ENCODE measurements at regions not wholly inside any gene's neighbourhood (a gene's known extent, or its start where the extent isn't known, plus 50 kb on each side); places are given as distances from the start of the nearest gene placed in this dataset.
"Not testable (repeated sequence)": the region's sequence is repeated elsewhere in the genome, so short reads cannot be mapped to it uniquely, and the experiment has no call there.

DNA sequence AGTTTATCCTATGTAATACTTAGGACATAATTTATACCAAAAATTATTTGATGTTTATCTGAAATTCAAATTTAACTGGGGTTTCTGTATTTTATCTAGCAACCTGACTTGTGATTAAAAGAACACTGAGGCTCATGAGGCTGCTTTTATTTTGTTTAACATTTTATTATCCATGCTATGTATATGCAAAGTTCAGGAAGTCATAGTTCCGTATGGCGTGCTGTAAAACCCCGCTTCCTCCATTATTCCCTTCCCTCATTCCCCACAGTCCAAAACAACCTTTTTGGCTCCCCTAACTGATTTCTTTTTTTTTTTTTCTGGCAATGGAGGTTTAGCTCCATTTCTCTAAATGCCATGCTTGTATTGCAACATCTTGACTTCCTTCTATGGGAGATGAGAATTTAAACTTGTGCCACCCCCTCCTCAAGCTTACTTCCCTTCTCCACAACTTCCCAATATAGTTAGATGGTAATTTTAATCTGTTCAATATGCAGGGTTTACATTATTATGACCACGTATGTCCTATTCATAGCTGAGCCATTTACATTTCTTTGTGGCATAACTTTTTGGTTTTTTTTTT is 138.0 kb upstream of the DNAH14 start:
- DNase-seq (ENCODE audit: low read depth) = no peak

DNA sequence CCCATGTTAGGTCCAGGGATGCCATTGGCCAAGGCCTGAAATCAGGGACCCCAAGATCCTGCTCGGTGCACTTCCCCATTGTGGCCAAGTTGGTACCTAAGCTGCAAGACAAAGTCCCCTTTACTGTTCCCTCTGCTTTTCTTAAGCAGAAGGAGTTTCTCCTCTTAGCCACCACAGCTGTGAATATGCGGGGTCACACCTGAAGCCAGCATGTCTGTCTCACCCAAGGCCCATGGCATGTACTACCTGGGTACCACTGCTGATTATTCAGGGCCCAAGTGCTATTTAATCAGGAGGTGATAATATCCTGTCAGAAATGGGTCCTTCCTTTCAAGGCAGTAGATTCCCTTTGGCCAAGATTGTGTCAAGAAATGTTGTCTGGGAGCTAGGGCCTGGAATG is 133.9 kb upstream of the DNAH14 start:
- DNase-seq (ENCODE audit: low read depth) = no peak

DNA sequence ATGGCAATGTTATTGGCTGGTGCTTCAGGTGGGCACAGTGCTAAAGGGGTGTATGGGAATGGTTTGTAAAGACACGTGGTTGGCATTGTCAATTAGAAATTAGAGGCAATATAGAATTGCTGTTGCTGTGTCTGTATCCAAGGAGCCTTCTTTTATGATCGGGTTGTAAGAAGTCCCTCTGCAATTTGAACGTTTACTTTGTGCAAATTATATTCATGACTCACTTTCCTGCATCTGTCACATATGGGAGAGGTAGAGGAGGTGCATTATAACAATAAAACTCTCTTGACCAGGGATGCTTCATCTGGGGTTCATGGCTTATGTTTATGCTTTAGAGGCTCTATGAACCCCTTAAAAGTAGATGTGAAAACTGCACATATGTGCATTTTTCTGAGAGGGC is 130.4 kb upstream of the DNAH14 start:
- DNase-seq (ENCODE audit: low read depth) = no peak

DNA sequence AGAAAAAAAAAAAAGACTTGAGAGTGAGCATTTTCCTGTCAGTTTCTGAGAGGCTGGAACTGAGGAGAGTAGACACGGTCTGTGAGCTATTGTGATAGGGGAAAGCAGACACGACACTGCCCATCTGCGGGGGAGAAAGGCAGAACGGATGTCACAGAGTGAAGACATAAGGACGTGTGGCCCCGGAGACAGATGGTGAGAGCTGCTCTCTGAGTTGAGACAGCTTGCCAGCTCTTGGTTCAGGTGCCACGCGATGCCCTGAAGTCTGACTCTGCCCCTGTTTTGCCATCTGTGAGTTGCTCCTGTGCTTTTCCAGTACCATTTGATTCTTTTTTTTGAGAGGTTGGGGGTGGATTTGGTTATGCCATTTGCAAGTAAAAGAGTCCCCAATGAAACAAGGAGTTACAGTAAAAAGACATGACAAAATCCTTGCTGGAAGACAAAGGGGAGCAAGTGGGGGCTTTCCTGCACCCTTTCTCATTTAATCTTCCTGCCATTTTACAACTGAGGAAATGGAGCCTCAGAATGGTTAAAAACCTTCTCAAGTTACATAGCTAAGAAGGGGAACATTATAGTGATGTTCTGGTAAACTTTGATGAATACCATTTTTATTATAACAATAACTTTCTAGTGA is 128.9 kb upstream of the DNAH14 start:
- DNase-seq (ENCODE audit: low read depth) = no peak

DNA sequence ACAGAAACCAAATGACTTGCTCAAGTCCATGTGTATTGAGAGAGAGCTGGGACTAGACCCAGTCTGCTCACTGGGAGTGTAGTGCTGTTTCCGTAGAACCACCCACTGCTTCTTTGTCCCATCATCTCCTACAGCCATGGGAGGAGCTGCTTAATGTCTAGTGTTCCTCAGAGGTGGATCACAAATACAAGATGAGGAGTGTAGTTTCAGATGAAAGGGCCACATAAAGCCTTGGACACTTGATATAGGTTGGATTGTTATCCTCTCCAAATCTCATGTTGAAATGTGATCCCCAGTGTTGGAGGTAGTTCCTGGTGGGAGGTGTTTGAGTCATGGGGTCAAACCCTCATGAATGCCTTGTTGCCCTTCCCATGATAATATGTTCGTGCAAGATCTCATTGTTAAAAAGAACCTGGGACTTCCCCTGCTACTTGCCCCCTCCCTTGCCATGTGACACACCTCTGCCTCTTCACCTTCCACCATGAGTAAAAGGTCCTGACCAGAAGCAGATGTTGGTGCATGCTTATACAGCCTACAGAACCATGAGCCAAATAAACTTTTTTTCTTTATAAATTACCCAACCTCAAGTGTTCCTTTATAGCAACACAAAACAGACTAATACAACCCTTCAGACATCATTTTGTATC is 127.5 kb upstream of the DNAH14 start:
- DNase-seq (ENCODE audit: low read depth) = no peak

DNA sequence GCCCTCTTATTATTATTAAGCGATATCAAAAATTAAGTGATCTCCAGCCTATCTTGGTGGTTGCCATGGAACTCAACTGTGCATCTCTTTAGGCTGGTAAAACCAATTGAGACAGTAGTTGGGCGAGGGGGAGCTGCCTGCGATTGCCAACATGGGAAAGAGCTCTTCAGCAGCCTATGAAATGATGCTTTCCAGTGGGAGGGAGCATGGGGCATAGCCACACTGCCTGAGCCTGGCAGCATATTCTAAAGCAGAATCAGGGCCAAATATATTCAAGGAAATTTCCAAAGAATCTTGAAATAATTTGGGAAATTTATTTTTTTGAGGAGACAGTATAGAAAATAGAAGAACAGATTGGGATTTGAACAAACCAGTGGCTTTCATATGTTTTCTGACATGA is 126.9 kb upstream of the DNAH14 start:
- DNase-seq (ENCODE audit: low read depth) = no peak

DNA sequence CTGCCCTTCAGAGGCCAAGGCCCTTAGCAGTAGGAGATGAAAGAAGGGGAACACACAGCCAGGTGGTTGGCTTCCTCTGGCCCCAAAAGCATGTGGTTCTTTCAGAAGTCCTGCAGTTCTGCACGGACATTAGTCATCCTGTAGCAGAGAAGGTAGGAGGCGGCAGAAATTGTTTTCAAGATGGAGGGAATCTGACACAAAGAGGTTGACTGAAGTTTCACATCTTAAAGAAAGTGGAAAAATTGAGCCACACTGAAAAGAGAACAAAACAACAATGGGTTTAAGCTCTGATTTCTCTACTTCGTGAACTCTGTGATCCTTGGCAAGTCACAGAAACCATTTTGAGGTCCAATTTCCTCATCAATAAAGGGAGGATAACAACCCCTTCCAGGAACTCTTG is 125.3 kb upstream of the DNAH14 start:
- DNase-seq (ENCODE audit: low read depth) = no peak

DNA sequence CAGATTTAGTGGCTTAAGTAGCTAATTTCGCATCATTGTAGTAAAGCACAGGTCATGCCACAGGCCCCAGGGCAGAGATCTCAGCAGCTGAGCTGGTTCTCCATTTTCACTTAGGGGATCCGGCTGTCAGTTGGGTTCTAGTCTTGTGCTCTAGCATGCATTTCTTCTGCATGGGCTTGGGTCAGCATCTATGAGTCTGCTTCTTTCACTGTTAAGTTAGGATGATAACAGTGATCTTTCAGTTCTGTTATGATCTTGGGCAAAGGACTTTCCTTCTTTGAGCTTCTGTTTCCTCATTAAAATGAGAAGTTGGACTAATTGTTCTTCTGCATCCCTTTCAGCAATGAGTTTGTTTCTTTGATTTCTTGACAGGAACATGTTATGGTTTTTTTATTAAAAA is 123.6 kb upstream of the DNAH14 start:
- no peak for DNase-seq (ENCODE audit: low read depth)

DNA sequence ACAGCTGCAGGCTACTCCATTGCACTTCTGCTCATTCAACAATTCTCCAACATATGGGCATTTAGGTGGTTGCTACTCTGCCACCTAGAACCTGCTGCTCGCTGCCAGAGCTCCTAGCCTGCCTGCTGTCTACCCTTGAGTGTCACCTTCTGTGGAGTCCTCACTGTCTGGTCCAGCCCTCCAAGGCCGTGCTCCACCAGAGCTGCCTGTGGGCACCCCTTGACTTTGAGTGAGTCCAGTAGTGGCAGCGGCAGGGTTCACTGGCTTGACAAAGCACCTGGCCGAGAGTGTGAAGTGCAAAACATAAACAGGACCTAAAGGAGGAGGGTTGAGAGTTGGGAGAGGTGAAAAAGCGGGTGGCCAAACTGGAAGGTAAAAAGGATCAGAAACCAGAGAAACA is 120.3 kb upstream of the DNAH14 start:
- DNase-seq (ENCODE audit: low read depth) = no peak

DNA sequence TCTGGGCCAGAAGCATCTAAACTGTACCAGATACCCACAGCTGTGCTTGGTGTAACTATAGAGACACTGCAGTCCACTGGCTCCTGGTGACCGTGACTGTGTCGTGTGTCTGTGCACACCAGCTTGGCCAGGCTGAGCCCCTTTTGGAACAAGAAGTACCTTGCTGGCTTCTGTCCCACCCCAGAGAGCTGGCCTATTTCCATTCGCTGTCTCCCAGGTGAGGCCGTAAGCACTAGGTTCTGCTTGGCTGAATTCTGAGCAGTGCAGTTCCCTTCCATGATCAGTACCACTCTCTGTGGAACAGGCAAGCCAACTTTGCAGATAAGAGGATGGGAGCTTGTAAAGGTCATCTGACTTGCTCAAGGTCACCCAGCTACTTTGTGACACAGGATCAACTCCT is 119.9 kb upstream of the DNAH14 start:
- DNase-seq (ENCODE audit: low read depth) = no peak

DNA sequence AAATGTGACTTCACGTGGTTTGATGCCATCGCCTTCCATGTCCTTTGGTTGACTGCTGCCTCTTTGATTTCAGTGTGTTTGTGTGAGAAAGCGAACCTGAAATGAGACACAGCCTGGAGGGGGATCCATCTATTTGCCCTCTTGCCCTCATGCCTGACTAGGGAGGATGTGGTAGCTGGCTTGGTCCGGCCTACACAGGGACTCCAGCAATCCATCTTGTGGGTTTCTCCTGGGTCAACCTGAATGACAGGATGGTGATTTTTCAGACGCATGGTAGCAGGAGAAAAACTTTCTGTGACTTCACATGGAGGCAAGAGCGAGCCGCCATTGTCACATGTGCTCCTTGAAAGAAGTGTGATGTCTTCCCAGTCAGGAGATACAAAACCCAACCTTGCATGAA is 117.9 kb upstream of the DNAH14 start:
- DNase-seq (ENCODE audit: low read depth) = no peak

DNA sequence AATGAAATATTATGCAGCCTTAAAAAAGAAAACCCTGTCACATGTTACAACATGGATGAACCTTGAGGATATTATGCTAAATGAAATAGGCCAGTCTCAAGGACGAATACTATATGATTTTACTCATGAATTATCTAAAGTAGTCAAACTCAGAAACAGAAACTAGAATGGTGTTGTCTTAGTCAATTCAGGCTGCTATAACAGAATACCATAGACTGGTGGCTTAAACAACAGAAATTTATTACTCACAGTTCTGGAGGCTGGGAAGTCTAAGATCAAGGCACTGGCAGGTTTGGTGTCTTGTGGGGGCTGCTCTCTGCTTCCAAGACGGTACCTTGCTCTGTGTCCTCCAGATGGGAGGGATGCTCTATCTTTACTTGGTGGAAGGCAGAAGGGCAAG is 113.8 kb upstream of the DNAH14 start:
- no peak for DNase-seq (ENCODE audit: low read depth)

DNA sequence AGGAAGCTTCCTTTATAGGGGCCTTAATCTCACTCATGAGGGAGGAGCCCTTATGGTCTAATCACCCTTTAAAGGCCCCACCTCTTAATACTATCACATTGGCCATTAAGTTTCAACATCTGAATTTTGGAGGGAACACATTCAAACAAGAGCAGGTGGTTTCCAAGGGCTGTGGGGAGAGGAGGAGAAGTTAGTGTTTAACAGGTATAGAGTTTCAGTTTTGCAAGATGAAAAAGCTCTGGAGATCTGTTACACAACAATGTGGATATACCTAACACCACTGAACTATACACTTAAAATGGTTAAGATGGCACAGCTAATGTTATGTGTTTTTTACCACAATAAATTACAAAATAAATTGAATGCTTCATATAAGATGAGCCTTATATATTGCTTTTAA is 113.4 kb upstream of the DNAH14 start:
- no peak for DNase-seq (ENCODE audit: low read depth)

DNA sequence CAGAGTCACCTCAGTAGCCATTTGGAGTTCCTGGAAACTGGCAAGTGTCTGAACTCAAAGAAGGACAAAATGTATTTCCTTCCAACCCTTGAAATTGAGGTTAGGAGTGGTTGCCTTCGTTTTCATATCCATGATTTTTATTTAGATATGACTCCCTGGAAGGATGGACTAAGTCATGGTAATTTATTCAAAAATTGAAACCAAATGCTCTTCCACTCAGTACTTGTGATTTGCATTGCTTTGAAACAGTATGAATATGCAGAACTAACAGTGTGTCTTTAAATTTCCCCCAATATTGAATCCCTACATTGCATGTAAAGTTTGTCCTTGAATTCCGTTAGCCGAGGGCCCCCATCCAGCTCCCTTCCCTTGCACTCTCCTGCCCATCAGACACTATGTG is 112.1 kb upstream of the DNAH14 start:
- no peak for DNase-seq (ENCODE audit: low read depth)

DNA sequence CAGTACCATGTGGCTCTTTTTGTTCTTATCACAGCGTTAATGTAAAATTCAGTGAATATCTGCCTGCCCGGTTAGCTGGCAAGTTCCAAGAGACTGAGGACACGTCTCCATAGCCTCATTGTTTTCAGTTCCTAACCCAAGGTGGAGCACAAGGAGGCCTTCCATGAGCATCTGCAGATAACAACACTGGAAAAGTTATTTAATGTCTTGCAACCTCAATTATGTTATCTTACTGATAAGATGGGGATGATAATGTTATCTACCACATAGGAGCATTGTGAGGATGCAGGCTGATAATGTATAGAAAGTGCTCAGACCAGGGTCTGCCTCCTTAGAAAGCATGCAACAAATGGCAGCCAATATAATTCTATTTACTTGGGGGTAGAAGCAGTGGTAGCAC is 109.6 kb upstream of the DNAH14 start:
- DNase-seq (ENCODE audit: low read depth) = no peak

DNA sequence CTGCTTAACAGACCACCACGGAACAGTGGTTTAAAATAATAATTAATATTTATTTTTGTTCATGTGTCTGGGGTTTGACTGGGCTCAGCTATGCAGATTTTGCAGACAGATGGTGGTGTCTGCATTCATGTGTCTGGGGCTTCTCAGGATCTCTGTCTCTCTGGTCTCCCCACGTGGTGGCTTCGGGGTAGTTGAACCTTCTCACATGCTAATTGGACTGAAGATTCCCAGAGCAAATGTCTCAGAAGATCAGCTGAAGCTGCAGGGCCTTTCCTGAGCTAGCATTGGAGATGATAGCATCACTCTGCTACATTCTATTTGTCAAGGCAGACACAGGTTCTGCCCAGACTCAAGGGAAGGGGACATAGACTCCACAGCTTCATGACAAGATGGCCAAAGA is 109.1 kb upstream of the DNAH14 start:
- no peak for DNase-seq (ENCODE audit: low read depth)

DNA sequence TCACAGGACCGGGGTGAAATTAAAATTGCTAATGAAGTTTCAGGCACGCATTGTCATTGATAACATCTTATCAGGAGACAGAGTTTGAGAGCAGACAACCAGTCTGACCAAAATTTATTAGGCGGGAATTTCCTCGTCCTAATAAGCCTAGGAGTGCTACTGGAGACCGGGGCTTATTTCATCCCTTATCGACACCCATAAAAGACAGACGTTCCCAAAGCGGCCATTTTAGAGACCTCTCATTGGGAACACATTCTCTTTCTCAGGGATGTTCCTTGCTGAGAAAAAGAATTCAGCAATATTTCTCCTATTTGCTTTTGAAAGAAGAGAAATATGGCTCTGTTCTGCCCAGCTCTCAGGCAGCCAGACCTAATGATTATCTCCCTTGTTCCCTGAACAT is 107.7 kb upstream of the DNAH14 start:
- not testable (repeated sequence) for DNase-seq (ENCODE audit: low read depth)

DNA sequence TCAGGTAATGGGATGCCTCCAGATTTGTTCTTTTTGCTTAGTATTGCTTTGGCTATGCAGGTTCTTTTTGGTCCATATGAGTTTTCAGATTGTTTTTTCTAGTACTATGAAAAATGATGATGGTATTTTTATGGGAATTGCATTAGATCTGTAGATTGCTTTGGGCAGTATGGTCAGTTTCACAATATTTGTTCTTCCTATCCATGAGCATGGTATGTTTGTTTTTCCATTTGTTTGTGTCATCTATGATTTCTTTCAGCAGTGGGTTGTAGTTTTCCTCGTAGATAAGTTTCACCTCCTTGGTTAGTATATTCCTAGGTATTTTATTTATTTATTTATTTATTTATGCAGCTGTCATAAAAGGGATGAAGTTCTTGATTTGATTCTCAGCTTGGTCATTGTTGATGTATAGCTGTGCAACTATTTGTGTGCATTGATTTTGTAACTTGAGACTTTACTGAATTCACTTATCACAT is 103.9 kb upstream of the DNAH14 start:
- DNase-seq (ENCODE audit: low read depth) = no peak

DNA sequence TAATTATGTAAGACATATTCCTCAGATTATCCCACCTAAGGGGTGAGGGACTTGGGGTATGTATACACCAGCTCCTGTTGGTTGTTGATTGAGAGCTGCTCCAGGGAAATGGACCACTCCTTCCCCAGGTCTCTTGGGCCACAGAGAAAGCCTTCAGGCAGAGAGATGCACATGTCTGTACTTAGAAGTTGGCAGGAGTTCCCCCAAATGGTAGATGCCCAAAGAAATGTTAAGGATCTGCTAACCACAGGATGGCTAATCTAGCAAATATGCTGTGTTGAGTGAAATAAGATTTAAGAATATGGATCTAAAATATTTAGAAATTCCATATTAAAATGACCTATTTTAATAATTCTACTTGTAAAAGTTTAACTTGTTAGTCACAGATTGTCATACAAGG is 100.8 kb upstream of the DNAH14 start:
- no peak for DNase-seq (ENCODE audit: low read depth)

DNA sequence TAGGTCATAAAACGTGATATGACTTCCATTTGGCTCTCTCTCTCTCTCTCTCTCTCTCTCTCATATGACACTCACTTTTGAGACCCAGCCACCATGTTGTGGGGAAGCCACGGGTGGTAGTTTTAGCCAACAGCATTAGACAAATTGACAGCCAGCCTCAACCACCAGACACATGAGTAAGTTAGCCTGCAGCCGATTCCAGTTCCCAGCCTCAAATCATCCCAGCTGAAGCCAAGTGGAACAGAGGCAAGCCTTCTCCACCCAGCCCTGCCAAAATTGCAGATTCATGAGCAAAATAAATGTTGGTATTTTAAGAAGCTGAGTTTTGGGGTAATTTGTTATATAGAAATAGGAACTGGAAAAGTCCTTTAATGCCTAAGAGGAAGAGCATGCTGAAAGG is 98.0 kb upstream of the DNAH14 start:
- DNase-seq (ENCODE audit: low read depth) = no peak

DNA sequence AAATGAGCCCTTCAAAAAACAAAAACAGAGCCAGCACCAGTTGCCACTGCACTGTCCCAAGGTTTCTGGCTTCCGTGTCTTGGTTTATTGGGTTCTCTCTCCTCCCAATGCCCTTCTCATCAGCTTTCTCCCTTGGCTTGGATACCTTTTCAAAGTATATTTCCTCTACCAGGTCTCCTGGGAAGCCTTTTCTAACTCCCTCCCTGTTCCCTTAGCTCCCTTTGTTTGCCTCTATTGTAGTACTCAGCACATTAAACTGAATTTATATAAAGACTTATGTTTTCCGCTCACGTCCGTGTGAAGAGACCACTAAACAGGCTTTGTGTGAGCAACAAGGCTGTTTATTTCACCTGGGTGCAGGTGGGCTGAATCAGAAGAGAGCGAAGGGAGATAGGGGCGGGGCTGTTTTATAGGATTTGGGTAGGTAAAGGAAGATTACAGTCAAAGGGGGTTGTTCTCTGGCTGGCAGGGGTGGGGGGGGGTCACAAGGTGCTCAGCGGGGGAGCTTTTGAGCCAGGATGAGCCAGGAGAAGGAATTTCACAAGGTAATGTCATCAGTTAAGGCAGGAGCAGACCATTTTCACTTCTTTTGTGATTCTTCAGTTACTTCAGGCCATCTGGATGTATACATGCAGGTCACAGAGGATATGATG is 89.7 kb upstream of the DNAH14 start:
- not testable (repeated sequence) for DNase-seq (ENCODE audit: low read depth)

DNA sequence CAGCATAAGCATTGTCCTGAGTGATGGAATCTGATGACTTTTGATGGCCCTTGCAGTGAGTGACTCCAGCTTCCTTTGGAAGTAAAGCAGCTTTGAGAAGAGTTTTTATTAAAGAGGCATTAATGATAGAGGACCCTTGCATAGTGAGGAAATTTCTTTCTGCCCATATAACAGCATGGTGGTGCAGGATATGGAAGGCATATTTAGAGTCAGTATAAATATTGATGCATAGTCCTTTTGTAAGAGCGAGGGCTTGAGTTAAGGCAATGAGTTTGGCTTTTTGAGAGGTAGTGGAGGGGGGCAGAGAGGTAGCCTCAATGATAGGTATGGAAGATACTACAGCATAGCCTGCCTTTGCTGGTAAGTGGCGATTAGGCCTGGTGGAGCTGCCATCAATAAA is 87.7 kb upstream of the DNAH14 start:
- not testable (repeated sequence) for DNase-seq (ENCODE audit: low read depth)
